ENCODE measurements at regions not wholly inside any gene's neighbourhood (a gene's known extent, or its start where the extent isn't known, plus 50 kb on each side); places are given as distances from the start of the nearest gene placed in this dataset.

GRCh38 chr3:83438188-83438587, 1520.6 kb upstream of the CADM2 start:
- no peak for TF ChIP-seq EZH2phosphoT487 (IDR thresholded peaks at IDR 0.05; ENCODE audit: insufficient read depth, low read depth)
- TF ChIP-seq EZH2 (IDR thresholded peaks at IDR 0.05; ENCODE audit: insufficient read depth, poor library complexity, severe bottlenecking): no peak
